ENCODE measurements at regions not wholly inside any gene's neighbourhood (a gene's known extent, or its start where the extent isn't known, plus 50 kb on each side); places are given as distances from the start of the nearest gene placed in this dataset.
"Not testable (repeated sequence)": the region's sequence is repeated elsewhere in the genome, so short reads cannot be mapped to it uniquely, and the experiment has no call there.

GRCh38 chr18:73047688-73048087, 179.9 kb upstream of the NETO1 start:
- DNase-seq, result no peak

- no peak for DNase-seq
Observed at GRCh38 chr18:73045037-73045436, 177.2 kb upstream of the NETO1 start.

- no peak for DNase-seq
Observed at GRCh38 chr18:73043611-73044010, 175.8 kb upstream of the NETO1 start.

GRCh38 chr18:73043211-73043610, 175.4 kb upstream of the NETO1 start:
- no peak for DNase-seq

- no peak for DNase-seq
Observed at GRCh38 chr18:73040247-73040646, 172.5 kb upstream of the NETO1 start.

- no peak for DNase-seq
Observed at GRCh38 chr18:73038336-73038735, 170.5 kb upstream of the NETO1 start.

GRCh38 chr18:73023975-73024374, 156.2 kb upstream of the NETO1 start:
- DNase-seq, result no peak

- peak in 1 of 2 experiments; percentile 11 for DNase-seq
Observed at GRCh38 chr18:73009691-73010090, 141.9 kb upstream of the NETO1 start.

GRCh38 chr18:73007915-73008308, 140.1 kb upstream of the NETO1 start:
- no peak for DNase-seq

- DNase-seq, result no peak
Observed at GRCh38 chr18:73007195-73007914, 139.6 kb upstream of the NETO1 start.

- DNase-seq, result no peak
Observed at GRCh38 chr18:73006331-73006730, 138.5 kb upstream of the NETO1 start.

GRCh38 chr18:73004260-73004659, 136.5 kb upstream of the NETO1 start:
- DNase-seq, result no peak

GRCh38 chr18:72999971-73000607, 132.3 kb upstream of the NETO1 start:
- no peak for DNase-seq

- no peak for DNase-seq
Observed at GRCh38 chr18:72995558-72995957, 127.8 kb upstream of the NETO1 start.

- DNase-seq, result no peak
Observed at GRCh38 chr18:72993250-72993649, 125.5 kb upstream of the NETO1 start.

GRCh38 chr18:72991379-72991778, 123.6 kb upstream of the NETO1 start:
- no peak for DNase-seq

- DNase-seq, result not testable (repeated sequence)
Observed at GRCh38 chr18:72987570-72987969, 119.8 kb upstream of the NETO1 start.

- DNase-seq, result no peak
Observed at GRCh38 chr18:72986103-72986502, 118.3 kb upstream of the NETO1 start.

- no peak for DNase-seq
Observed at GRCh38 chr18:72985686-72986085, 117.9 kb upstream of the NETO1 start.

GRCh38 chr18:72984290-72984689, 116.5 kb upstream of the NETO1 start:
- DNase-seq, result no peak

- DNase-seq, result no peak
Observed at GRCh38 chr18:72973841-72974240, 106.1 kb upstream of the NETO1 start.

GRCh38 chr18:72965616-72966015, 97.8 kb upstream of the NETO1 start:
- DNase-seq, result no peak

GRCh38 chr18:72958195-72958594, 90.4 kb upstream of the NETO1 start:
- not testable (repeated sequence) for DNase-seq

- DNase-seq, result no peak
Observed at GRCh38 chr18:72948439-72948838, 80.7 kb upstream of the NETO1 start.

GRCh38 chr18:72942766-72943165, 75.0 kb upstream of the NETO1 start:
- DNase-seq, result no peak
